K562 (cell line): ENCODE measurements at regions not wholly inside any gene's neighbourhood (a gene's known extent, or its start where the extent isn't known, plus 50 kb on each side); places are given as distances from the start of the nearest gene placed in this dataset.

Source experiments
- CREB1 ChIP-seq, 2 experiments: sonication (generic) in 1 of 2; formaldehyde crosslinking in 1 of 2; IDR thresholded peaks; 2 replicates each; pipeline versions ENCODE4 v1.6.1 to v1.8.0; 2012 to 2022; ENCODE audit warnings: inconsistent platforms in 1 of 2, mild to moderate bottlenecking in 1 of 2, missing genetic modification reagents in 1 of 2, moderate library complexity in 1 of 2
- EZH2 ChIP-seq: IDR thresholded peaks from 2 replicates; pipeline ENCODE4 v1.6.1; 2012; ENCODE audit warnings: low read depth, mild to moderate bottlenecking, inconsistent platforms, low read length, borderline replicate concordance
- FOSL1 ChIP-seq: fragments of 200-800 bp; sonication (Bioruptor generic); conservative IDR thresholded peaks from 2 replicates; pipeline ENCODE4 v1.6.1; 2016; ENCODE audit warnings: missing genetic modification characterization, missing compliant biosample characterization
- FUS ChIP-seq: fragments of 200-400 bp; formaldehyde crosslinking; optimal IDR thresholded peaks from 2 replicates; pipeline ENCODE3; 2017; ENCODE audit warnings: low read depth, low read length
- RCOR1 ChIP-seq, 2 experiments: IDR thresholded peaks; 2 replicates each; pipeline ENCODE4 v1.6.1; 2012; ENCODE audit warnings: low read depth in 2 of 2, low read length in 2 of 2, borderline replicate concordance in 1 of 2, improper control_type of control experiment in 1 of 2
- TF ChIP-seq, protein P1 (sequence below), 3 experiments: IDR thresholded peaks in 2 of 3; conservative IDR thresholded peaks in 1 of 3; 2 replicates each; pipeline ENCODE4 v1.5.1; 2011 to 2012; ENCODE audit warnings: low read length in 3 of 3, mild to moderate bottlenecking in 3 of 3, control low read depth in 2 of 3, improper control_type of control experiment in 1 of 3, inconsistent platforms in 1 of 3, low read depth in 1 of 3, mixed read lengths in 1 of 3, moderate library complexity in 1 of 3; ENCODE audit not compliant: insufficient read depth in 2 of 3

DNA sequence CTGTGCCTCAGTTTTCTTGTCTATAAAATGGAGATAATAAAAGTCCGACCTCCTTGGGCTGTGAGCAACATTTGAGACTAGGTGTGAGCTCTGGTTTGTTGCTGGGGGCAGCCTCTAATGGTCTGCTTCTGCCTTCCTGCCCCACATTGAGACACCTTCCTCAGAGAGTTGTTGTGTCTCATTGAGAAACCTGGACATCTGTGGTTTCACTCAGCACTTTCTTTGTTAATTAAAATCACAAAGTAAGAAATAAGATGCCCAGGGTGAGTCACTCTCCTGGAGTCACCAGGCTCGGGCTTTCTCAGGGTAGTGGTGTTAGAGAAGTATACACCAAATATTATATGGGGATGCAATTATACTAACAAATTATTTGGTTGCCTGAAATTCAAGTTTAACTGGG is 389.2 kb upstream of the SALL1 start:
- TF ChIP-seq RCOR1 (IDR thresholded peaks at IDR 0.05; ENCODE audit: borderline replicate concordance in 1 of 2, low read depth in 2 of 2, low read length in 2 of 2) (no peak), EZH2 (no peak), FUS (no peak), CREB1 (IDR thresholded peaks at IDR 0.05) (no peak), CREB1 (CRISPR knock-in tag; IDR thresholded peaks at IDR 0.05) (no peak), FOSL1 (tag) (no peak)
- TF ChIP-seq, protein P1, sequence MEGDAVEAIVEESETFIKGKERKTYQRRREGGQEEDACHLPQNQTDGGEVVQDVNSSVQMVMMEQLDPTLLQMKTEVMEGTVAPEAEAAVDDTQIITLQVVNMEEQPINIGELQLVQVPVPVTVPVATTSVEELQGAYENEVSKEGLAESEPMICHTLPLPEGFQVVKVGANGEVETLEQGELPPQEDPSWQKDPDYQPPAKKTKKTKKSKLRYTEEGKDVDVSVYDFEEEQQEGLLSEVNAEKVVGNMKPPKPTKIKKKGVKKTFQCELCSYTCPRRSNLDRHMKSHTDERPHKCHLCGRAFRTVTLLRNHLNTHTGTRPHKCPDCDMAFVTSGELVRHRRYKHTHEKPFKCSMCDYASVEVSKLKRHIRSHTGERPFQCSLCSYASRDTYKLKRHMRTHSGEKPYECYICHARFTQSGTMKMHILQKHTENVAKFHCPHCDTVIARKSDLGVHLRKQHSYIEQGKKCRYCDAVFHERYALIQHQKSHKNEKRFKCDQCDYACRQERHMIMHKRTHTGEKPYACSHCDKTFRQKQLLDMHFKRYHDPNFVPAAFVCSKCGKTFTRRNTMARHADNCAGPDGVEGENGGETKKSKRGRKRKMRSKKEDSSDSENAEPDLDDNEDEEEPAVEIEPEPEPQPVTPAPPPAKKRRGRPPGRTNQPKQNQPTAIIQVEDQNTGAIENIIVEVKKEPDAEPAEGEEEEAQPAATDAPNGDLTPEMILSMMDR (IDR thresholded peaks at IDR 0.05 in 2 of 3, conservative IDR thresholded peaks at IDR 0.05 in 1 of 3; ENCODE audit: insufficient read depth in 2 of 3, low read depth in 1 of 3, low read length in 3 of 3), result no peak
